C4-2B (cell line): ENCODE measurements at regions not wholly inside any gene's neighbourhood (a gene's known extent, or its start where the extent isn't known, plus 50 kb on each side); places are given as distances from the start of the nearest gene placed in this dataset.

Experiments
- CTCF ChIP-seq: fragments of 450-650 bp; conservative IDR thresholded peaks from 2 replicates; pipeline ENCODE4 v1.5.1; 2017; ENCODE audit warnings: mild to moderate bottlenecking
- ZFX ChIP-seq: fragments of 450-650 bp; IDR thresholded peaks from 2 replicates; pipeline ENCODE4 v1.6.1; 2017

DNA sequence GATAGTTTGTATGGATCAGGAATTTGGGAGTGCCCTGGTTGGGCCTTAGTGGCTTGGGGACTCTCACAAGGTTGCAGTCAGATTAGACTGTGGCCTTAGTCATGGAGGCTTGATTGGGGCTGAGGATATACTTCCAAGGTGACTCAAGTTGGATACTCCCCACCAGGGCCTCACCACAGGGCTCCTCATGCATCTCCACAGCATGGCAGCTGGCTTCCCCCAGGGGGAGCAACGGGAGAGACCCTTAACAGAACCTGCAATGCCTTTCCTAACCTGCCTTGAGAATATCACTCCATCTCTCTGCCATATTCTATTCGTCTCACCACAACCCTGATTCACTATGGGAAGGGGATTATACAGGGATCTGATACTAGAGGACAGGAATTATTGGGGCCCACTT lies 161.9 kb downstream of the RELL1 start:
- TF ChIP-seq CTCF, result no peak
- no peak for TF ChIP-seq ZFX
